ENCODE measurements at regions not wholly inside any gene's neighbourhood (a gene's known extent, or its start where the extent isn't known, plus 50 kb on each side); places are given as distances from the start of the nearest gene placed in this dataset.

DNA sequence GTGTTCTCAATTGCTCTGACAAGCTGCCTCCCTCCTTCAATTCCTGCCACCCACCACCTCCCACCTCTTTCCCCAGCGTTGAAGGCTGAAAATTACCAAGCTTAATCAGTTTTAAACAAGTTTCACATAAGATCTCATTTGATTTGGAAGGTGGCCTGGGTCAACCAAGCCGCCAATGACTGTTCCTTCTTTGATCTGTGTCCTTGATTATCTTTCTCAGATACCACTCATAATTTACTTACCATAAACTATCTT is 211.4 kb downstream of the SLIT2 start:
- DNase-seq, result no peak
- Histone ChIP-seq H3K4me1 (replicated peaks in 1 of 2) (peaks cover 0 to 4% of the 10 kb centered on the region in 2 donors), H3K36me3 (replicated peaks in 1 of 2) (no peaks in the 10 kb centered on the region), H3K27ac (peak overlapping the region in 1 of 5 donors; percentile 51), H3K4me3 (no peak overlapping the region), H3K9me3 (replicated peaks in 1 of 3) (no peaks in the 10 kb centered on the region), H3K27me3 (no peaks in the 10 kb centered on the region)
- intact Hi-C loops (cut with DNase I), result no loop called here
- no peak for TF ChIP-seq POLR2A (IDR thresholded peaks at IDR 0.05)
- TF ChIP-seq, protein P1, sequence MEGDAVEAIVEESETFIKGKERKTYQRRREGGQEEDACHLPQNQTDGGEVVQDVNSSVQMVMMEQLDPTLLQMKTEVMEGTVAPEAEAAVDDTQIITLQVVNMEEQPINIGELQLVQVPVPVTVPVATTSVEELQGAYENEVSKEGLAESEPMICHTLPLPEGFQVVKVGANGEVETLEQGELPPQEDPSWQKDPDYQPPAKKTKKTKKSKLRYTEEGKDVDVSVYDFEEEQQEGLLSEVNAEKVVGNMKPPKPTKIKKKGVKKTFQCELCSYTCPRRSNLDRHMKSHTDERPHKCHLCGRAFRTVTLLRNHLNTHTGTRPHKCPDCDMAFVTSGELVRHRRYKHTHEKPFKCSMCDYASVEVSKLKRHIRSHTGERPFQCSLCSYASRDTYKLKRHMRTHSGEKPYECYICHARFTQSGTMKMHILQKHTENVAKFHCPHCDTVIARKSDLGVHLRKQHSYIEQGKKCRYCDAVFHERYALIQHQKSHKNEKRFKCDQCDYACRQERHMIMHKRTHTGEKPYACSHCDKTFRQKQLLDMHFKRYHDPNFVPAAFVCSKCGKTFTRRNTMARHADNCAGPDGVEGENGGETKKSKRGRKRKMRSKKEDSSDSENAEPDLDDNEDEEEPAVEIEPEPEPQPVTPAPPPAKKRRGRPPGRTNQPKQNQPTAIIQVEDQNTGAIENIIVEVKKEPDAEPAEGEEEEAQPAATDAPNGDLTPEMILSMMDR (IDR thresholded peaks at IDR 0.05), result no peak
- WGBS, 4 donors, result 50 to 71% (median 54%) methylated on average over 2 of the region's 2 CpGs

DNA sequence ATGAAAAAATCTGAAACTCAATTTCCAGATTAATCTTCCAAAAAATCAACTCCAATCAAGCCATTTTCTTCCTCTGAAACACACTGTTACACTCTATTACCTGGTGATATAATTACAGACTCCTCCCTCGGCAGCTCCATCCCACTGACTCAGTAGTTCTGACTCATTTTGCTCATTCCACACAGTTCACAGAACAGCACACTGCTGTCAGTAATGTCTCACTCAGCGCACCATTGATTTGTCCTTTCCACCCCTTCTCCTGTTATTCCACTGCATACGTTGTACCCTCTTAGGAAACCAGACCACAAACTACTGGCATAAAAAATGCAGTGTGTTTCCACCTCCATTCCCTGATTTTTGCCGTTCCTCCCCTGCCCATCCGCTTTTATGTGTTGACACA is 212.7 kb downstream of the SLIT2 start:
- WGBS, 4 donors, result 56 to 72% (median 64%) methylated on average over 5 of the region's 5 CpGs
- no peaks in the 10 kb centered on the region for H3K27me3 ChIP-seq
- H3K4me1 ChIP-seq (replicated peaks in 1 of 2), result peaks cover 0 to 4% of the 10 kb centered on the region in 2 donors
- no peak overlapping the region for H3K27ac ChIP-seq
- intact Hi-C loops (cut with DNase I), result no loop called here
- H3K36me3 ChIP-seq (replicated peaks in 1 of 2), result no peaks in the 10 kb centered on the region
- TF ChIP-seq, protein P1 (IDR thresholded peaks at IDR 0.05), result no peak
- no peak overlapping the region for H3K4me3 ChIP-seq
- DNase-seq, result peak in 4 of 7 donors; percentile 25 to 46 (median 40)
- H3K9me3 ChIP-seq (replicated peaks in 1 of 3), result no peaks in the 10 kb centered on the region

GRCh38 chr4:20474119-20474518 is 222.4 kb downstream of the SLIT2 start:
- no peak overlapping the region for H3K27ac ChIP-seq
- TF ChIP-seq POLR2A (IDR thresholded peaks at IDR 0.05), result no peak
- TF ChIP-seq, protein P1 (IDR thresholded peaks at IDR 0.05), result no peak
- H3K36me3 ChIP-seq (replicated peaks in 1 of 2), result no peaks in the 10 kb centered on the region
- H3K4me1 ChIP-seq (replicated peaks in 1 of 2), result no peaks in the 10 kb centered on the region
- H3K4me3 ChIP-seq, result no peak overlapping the region
- intact Hi-C loops (cut with DNase I), result no loop called here
- H3K27me3 ChIP-seq, result no peaks in the 10 kb centered on the region
- DNase-seq, result no peak
- H3K9me3 ChIP-seq (replicated peaks in 1 of 3), result no peaks in the 10 kb centered on the region

DNA sequence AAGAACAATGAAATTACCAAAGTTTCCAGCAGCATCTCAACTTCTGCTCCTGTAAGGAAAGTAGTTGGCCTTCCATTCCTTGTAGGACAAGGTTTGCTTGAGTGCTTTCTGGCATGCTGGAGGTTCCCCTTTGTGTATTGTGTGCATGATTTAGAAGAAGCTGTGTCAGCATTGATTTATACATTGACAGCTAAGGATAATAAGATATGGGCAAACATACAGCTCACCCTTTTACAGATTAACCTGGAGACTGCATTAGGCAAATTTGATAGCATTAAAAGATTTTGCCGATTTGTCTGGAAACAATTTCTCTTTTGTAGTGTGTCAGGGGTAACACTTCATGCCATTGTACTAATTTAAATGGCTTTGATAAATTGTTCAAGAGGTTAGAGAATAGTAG is 221.8 kb upstream of the PACRGL start:
- no peaks in the 10 kb centered on the region for H3K36me3 ChIP-seq (replicated peaks in 1 of 2)
- no peaks in the 10 kb centered on the region for H3K9me3 ChIP-seq (replicated peaks in 1 of 3)
- no peak for DNase-seq
- no peaks in the 10 kb centered on the region for H3K27me3 ChIP-seq
- no peak overlapping the region for H3K27ac ChIP-seq
- no peaks in the 10 kb centered on the region for H3K4me1 ChIP-seq (replicated peaks in 1 of 2)
- WGBS, 4 donors, result 92 to 100% (median 94%) methylated on average over 1 of the region's 1 CpG
- H3K4me3 ChIP-seq, result no peak overlapping the region
- TF ChIP-seq POLR2A (IDR thresholded peaks at IDR 0.05), result no peak
- TF ChIP-seq, protein P1 (IDR thresholded peaks at IDR 0.05), result no peak
- intact Hi-C loops (cut with DNase I), result no loop called here
